Muscle of back (tissue), 3 donors: ENCODE measurements at regions not wholly inside any gene's neighbourhood (a gene's known extent, or its start where the extent isn't known, plus 50 kb on each side); places are given as distances from the start of the nearest gene placed in this dataset.

Experiments
- DNase-seq, 3 donors: peaks; one replicate each; pipeline versions ENCODE4 v3.0.0 to v3.0.0-alpha.2; 2013

DNA sequence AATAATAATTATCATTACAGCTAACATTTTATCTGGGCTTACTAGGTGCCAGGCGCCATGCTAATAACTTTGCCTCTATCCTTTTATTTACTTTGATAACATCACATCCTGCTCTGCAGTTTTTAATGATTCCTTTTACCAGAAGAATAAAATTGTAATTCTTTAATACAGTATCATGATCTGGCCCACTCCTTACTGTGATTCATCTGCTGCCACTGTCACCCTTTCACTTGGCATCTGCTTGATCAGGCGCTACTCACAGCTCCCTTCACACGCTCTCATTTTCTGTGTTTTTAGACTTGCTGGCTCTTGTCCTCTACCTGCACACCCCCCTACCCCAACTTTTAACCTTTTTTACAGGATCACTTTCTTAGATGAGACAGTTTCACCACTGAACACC, 167.5 kb downstream of the NTMT2 start:
- DNase-seq = no peak

DNA sequence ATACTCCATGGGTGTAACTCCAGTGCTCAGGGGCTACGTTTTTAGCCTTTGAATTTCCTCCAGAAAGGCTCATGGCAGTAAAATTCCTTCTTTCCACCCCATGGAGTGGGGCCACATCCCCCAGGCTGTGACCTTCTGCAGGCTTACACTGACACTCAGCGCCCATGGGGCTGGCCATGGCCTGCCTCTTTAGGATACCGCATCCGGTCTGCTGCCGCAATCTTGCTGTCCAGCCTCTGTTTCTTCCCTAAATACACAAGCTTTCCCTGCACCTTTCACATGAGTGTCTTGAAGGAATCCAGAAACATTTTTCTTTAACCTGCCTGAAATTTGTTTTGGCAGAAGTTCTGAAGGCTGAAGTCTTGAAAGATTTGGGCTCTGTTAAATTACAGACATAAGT, 170.5 kb downstream of the NTMT2 start:
- no peak for DNase-seq

DNA sequence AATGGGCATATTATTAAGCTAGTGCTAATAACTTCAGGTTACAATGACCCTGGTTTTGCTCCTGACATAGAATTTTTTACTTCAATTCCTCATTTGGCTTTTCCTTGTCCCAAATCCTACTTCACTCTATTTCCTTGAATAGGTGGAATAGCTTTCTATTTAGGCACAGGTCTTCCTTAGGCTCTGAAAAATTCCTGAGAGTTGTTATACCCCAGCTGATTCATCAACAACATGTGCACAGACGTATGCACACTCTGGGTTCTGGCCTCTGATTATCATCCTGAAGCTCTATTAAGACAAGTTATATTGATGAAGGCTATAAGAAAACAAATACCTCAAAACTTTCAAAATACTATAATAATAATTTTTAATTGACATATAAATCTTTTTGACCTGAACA, 172.4 kb downstream of the NTMT2 start:
- no peak for DNase-seq

DNA sequence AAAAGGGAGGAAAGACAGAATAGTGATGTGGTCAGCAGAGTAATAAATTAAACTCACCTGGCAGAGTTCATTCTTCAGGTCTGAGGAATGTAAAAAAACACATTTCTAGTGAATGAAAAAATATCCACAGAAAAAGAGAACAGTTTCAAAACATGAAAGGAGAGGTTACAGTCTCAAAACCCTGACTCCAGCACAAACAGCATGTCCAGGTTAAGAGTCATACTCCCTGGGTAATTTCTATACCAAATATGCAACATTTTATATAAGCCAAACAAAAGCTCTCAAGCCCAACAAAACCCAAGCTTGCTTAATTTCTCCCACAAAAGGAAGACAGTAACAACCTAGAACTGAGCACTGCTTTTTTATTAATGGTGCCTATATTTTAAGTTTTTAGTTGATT, 173.0 kb downstream of the NTMT2 start:
- DNase-seq = no peak

DNA sequence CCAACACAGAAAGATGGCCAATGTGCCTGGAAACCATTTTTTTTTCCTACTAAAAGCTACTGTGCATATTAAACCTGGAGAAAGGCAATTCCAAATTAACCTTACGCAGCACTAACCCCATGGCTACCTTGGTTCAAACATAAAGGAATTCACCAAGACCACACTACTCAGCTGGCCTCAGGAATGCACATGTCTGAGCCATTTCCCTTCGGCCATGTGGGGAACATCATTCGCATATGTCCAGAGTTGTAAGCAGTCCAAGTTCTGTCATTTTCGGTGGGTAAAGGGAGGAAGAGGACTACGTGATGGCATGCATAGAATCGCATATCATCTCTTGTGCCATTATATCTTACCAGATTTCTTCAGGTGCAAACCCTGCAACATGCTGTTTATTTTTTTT, 175.4 kb downstream of the NTMT2 start:
- no peak for DNase-seq

DNA sequence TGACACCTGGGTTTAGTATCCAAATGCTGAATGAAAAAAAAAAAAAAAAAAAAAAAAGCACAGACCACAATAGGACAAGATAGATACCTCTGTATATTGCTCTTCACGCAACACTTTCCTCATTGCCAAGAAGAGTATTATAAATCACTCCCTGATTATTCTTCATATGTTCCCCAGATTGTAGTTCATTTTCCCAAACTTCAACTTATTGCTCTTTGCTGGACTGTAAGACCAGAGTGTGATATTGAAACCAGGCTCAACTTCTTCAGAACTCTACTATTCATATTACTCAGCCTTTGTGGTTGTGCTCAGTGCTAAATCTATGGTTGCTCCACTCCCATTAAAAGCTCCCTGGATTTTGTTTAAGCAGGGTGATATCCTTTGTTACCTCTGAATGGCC, 180.4 kb downstream of the NTMT2 start:
- no peak for DNase-seq

DNA sequence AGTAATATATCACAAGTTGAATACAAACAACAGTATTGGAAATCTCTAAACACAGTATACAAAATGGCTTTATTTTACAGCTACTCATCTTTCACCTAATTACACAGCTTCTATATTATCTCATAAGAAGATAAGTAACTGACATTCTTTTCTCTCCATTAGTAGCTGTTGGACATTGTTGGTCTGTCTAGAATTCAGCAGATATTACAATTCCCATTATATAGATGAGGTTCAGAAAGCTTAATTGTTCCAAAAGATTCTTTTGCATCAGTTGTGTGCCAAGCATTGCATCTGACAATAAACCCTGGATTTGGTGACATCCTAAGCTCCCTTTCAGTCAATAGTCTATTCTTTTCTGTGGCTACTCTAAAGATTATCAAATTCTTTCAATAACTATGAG, 187.0 kb downstream of the NTMT2 start:
- no peak for DNase-seq

DNA sequence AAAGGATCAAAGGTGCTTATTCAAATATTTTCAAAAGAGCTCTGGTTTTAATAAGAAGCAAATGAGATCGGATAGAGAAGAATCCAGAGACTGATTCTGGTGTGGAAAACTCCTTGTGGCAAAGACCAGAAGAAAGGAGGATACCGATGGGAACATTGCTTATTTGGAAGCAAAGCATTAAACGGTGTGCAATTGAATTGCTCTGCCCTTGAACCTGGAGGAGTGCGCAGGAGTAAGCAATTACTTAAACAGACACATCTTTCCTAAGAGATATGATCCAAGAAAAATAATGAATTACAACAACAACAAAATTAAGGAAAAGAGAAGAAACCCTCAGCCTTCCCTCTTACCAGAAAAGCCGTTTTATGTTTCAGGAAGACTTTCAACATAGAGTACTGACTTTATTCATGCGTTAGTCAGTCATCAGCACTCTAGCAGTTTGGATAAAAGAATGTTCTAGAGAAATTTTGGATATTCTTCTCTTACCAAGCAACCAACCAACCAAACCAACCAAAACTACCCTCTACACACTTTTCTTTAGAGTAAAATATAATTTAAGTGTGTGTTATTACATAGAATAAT, 191.7 kb downstream of the NTMT2 start:
- DNase-seq = no peak

DNA sequence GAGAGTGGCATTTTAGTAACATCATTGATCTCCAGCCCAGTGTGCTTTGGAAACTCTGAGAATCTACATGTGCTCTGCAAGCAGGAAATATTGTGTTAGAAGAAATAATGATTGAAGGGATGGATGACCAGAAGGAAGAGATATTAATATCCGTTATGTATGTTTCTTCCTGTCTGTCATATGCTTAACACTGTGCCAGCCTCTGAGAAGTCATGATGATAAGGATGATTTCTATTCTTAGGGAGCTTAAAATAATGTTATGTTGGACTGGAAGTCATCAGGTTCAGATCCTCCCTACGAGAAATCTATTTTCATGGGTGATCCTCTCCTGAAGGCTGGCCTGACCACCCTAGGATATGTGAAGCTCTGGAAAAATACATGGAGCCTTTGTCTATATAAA, 192.4 kb upstream of the GORAB start:
- no peak for DNase-seq

DNA sequence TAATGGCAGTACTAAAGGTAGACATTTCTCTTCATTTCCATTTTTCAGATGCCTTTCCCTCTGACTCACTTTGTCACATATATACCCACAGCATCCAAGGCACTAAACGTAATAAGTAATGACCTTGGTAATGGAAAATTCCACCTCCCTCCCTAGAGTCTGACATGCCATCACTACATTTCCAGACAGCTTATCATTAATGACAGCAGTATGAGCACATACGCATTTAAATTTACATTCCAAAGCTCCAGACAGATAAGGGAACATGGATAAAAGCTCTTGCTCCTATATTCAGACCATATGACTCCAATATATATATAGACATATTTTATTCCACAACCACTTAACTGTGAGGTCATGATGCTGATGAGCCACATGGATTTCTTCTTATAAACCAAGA, 191.7 kb upstream of the GORAB start:
- peak in 1 of 3 donors; percentile 64 for DNase-seq

DNA sequence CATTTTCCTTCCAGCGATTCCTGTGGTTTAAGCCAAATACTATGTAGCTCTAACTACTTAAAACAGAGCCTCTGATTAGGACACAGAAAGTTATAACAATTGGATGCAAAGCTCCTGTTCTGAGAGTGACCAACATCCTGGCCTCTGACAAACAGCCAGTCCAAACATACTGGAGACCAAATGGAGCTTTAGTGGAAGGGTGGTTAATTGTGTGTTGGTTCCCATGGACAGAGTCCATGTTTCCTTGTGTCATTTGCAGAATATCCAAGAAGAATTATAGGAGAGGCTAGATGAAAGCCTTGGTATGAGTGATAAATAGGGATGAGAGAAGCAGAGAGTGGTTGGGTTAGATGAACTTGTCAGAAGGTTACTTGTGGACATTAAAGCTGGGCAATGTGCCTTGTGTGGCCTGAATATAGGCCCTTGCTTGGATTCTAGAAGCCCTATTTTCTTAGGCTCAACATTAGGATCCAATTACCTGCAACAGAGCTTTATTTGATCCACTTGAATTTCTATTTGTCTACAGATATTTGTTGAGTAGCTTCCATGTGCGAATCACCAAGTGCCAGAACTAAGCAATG, 180.5 kb upstream of the GORAB start:
- DNase-seq = no peak

DNA sequence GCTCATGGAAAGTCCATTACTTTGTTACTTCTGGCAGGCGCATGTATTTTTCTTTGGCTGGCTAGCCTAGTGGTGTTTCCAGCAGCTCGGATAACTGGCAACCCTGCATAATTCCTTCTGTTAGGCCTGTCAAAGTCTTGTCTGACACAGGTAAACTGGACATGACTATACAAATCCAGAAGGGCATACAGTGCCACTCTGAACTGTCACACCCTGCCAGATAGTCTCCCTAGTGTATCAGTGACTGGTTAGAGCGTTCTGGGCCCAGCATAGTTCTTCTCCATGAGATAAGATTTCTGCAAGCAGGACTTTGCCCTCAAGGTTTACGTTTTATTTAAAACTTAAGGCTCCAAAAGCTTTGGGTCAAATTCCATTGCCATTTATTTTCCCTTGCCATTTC, 177.7 kb upstream of the GORAB start:
- DNase-seq = no peak

DNA sequence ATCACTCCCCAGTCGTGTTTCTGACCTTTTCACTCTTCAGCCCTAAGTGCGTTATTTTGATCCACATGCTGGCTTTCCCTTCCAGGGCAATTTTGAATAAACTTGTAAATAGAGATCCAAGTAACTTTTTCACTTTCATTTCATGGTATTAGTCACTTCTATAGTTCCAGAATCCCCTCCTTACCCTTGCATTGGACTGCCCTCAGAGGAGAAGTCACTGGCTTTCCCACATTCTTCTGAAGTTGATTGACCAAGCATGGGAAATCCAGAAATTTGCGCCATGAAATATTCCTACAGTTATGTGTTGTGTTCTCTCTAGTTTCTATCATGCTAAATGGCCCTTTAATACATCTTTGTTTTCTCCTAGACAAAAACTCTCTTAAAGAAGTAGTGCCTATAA, 177.3 kb upstream of the GORAB start:
- no peak for DNase-seq

DNA sequence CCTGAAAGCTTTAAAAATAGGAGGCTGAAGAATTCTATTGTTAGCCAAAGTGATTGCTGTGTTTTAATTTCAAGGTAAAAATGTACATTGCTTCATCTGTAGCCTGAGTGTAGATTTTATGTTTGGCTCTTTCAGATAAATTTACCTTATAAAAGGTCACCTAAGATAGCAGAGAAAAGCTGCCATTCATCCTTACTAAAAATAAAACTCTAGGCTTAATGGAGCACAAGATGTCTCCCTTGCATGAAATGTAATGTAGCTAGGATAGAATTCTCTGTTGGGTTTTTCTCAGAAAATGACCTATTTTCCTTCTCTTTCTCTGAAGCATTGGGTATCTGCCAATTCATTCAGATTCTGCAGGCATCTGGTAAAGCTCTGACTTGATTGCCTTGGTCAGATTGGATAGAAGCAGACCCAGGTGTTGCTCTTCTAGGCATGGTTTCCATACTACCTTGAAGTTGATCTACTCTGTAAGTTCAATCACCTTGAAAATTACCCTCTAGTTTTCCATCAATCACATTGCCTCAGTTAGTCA, 176.6 kb upstream of the GORAB start:
- no peak for DNase-seq

DNA sequence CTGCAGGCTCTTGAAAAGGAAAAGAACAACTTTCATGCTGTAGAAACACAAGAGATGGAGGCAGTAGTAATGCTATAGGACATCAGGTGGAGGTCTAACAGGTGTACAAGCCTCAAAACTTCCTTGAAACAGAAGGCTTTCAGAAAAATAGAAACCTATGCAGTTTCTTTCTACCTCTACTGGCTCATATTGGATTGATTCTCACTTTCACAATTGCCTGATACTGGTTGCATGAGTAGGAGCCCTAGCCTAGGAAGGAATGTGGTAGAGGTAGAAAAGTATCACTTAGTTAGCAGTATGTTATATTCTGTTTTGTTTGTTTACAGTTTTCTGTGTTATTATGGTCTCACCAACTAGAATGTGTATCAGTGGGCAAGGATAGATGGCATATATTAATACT, 175.4 kb upstream of the GORAB start:
- no peak for DNase-seq

DNA sequence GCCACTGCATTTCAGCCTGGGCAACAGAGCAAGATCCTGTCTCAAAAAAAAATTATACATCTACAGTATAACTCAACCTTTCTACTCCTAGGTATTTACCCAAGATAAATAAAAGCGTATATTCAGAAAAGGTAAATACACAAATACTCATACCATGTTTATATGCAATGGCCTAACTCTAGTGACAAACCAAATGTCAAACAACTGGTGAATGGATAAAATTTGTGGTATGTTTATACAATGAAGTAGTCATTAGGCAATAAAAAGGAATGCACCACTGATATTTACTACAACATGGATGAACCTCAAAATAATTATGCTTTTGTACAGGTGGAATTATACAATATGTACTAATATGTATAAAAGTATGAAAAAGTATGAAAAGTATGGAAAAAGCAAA, 174.2 kb upstream of the GORAB start:
- DNase-seq = no peak

DNA sequence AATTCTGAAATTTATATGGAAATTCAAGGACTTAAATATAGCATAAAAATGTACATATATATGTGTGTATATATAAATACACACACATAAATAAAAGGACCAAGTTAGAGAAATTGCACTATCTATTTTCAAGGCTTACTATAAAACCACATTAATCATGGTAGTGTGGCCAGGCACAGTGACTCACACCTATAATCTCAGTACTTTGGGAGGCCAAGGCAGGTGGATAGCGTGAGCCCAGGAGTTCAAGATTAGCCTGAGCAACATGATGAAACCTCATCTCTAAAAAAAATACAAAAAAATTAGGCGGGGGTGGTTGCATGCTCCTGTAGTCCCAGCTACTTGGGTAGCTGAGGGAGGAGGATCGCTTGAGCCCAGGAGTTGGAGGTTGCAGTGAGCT, 171.4 kb upstream of the GORAB start:
- DNase-seq = no peak

DNA sequence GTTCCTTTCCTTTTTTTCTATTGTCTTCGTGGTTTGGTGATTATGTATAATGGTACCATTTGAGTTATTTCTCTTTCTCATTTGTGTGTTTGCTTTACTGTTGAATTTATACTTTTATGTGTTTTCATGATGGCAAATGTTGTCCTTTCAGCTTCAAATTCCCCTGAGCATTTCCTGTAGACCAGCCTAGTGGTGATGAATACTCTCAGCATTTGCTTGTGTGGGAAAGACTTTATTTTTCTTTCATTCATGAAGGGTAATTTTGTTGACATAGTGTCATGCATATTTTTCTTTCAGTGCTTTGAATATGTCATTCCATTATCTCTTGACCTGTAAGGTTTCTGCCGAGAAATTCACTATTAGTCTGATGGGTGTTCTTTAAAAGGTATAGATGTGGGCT, 166.6 kb upstream of the GORAB start:
- no peak for DNase-seq

DNA sequence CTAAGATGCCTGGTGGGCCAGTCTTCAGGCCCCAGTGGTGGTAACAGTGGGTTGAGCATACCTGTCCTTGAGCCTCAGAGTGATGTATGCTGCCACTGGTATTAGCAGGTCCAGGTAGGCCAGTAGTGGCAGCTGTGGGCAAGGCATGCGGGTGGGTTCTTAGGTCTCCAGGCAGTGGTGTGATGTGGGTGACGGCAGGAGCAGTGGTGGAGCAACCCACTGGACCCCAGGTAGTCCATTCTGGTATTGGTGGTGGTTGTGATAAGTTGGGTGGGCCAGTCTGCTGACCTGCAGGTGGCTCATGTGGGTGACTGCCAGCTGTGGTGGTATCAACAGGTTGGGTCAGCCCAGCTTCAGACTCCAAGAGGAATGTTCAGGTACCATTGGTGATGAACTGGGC, 165.0 kb upstream of the GORAB start:
- no peak for DNase-seq

DNA sequence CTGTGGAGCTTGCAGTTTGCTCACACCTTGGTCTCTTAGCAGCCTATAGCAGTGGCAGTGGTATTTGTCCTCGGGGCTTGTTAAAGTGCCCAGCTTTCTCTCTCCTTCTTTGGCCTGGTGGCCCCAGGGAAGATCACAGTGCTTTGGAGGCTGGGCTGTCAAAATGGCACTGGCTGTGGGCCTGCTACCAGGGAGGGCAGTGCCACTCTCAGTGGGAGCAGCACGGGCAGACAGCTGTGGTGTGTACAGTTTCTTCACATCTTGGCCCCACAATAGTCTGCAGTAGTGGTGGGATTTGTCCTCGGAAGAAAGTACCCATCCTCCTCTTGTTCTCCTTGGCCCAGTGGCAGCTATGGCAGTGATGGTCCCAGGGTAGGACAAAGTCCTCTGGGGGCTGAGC, 164.4 kb upstream of the GORAB start:
- DNase-seq = no peak

DNA sequence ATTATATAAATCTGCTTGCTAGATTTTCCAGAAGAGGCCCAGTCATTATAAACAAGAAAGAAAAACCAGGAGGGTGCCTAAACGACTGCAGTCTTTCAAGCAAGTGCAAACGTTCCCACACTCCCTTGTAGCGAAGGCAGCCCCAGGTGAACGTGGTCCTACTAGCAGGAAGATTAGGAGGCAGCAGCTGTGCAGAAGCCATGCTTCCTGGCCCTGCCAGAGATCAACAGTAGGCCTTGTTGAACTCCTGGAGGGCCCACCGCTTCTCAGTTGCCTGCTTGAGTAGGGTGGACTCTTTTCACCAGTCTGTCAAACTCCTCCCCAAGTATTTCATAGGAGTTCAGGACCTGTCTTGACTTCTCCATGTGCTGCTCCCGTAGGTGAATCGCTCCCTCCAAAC, 163.0 kb upstream of the GORAB start:
- DNase-seq = no peak

DNA sequence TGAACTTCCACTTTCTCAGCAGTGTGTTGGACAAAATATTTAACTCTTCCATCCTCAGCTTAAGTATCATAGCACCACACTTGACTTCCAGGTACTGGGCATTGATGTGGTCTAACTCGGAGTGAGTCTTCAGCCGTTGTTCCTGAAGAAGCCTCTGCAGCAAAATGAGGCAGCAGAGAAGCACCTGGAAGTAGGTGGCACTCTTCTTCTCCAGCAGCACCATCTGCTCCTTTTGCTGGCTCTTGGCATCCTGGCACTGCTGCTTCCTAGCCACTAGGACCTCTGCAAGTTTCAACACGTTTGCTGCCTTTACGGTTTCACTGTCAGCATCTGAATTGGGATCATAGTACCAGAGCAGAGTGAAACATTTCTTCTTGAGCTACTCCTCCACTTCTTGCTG, 162.5 kb upstream of the GORAB start:
- no peak for DNase-seq

DNA sequence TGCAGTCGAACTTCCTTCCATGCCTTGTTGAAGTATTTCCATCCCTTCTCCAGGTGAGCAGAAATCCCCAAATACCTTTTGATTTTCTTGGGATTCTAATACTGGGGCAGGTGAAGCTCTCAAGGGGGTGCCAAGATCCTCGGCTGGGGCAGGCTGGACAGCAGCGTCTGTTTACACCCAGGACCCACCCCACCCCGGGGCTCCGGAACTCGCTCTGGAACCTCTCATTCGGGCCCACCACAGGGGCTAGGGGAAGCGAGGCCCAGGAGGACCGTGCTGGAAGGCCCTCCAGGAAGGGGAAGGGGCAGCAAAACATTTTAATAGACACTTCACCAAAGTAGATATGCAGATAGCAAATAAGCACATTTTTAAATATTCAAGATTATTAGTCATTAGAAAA, 161.9 kb upstream of the GORAB start:
- no peak for DNase-seq

DNA sequence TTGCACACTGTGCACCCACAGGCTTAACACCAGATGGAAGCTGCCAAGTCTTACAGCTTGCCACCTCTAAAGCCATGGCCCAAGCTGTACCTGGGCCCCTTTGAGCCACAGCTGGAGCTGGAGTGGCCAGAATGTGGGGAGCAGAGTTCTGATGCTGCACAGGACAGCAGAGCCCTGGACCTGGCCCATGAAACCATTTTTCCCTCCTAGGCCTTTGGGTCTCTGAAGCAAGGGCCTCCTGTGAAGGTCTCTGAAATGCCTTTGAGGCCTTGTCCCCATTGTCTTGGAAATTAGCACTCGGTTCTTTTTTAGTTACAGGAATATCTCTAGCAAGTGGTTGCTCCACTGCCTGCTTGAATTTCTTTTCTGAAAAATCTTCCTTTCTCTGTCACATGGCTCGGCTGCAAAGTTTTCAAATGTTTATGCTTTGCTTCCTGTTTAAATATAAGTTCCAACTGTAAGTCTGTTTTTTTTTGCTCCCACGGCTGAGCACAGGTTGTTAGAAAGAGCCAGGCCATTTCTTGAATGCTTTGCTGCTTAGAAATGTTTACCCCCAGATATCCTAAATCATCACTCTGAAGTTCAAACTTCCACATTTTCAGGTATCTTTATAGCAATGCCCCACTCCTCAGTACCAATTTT, 156.8 kb upstream of the GORAB start:
- no peak for DNase-seq
